Iris pigment epithelial cell (primary cell): ENCODE measurements at regions not wholly inside any gene's neighbourhood (a gene's known extent, or its start where the extent isn't known, plus 50 kb on each side); places are given as distances from the start of the nearest gene placed in this dataset.
A peak's percentile ranks its signal among the peaks of the same experiment; 100 is the strongest.

Experiments
- DNase-seq: peaks from one replicate; pipeline ENCODE4 v3.0.0-alpha.2; 2011; ENCODE audit warnings: low read depth

- DNase-seq: no peak
These were observed 1144.4 kb downstream of the NLGN4X start for GRCh38 chrX:5084279-5084678.

- DNase-seq: no peak
These were observed 1146.0 kb downstream of the NLGN4X start for GRCh38 chrX:5082705-5083104.

GRCh38 chrX:5080791-5081190 is 1147.9 kb downstream of the NLGN4X start:
- no peak for DNase-seq

- DNase-seq: no peak
These were observed 1160.1 kb downstream of the NLGN4X start for GRCh38 chrX:5068550-5068949.

GRCh38 chrX:5057786-5058185 is 1170.9 kb downstream of the NLGN4X start:
- no peak for DNase-seq

- DNase-seq: no peak
These were observed 1173.8 kb downstream of the NLGN4X start for GRCh38 chrX:5054852-5055251.

GRCh38 chrX:5051831-5052491 is 1176.7 kb downstream of the NLGN4X start:
- peak; percentile 62 for DNase-seq

GRCh38 chrX:5042563-5042962 is 1186.1 kb downstream of the NLGN4X start:
- DNase-seq: no peak

- DNase-seq: no peak
These were observed 1196.9 kb downstream of the NLGN4X start for GRCh38 chrX:5031792-5032191.

GRCh38 chrX:5015451-5015850 is 1213.2 kb downstream of the NLGN4X start:
- no peak for DNase-seq

GRCh38 chrX:4994855-4995254 is 1233.8 kb downstream of the NLGN4X start:
- no peak for DNase-seq

- DNase-seq: no peak
These were observed 1250.1 kb downstream of the NLGN4X start for GRCh38 chrX:4978613-4979012.

GRCh38 chrX:4971646-4972045 is 1257.0 kb downstream of the NLGN4X start:
- DNase-seq: no peak

- no peak for DNase-seq
These were observed 1250.7 kb upstream of the PRKX start for GRCh38 chrX:4964112-4964511.

- DNase-seq: no peak
These were observed 1250.0 kb upstream of the PRKX start for GRCh38 chrX:4963432-4963831.

GRCh38 chrX:4944767-4945166 is 1231.3 kb upstream of the PRKX start:
- DNase-seq: no peak

GRCh38 chrX:4936315-4936714 is 1222.9 kb upstream of the PRKX start:
- DNase-seq: no peak

- DNase-seq: no peak
These were observed 1222.4 kb upstream of the PRKX start for GRCh38 chrX:4935846-4936245.

- no peak for DNase-seq
These were observed 1222.0 kb upstream of the PRKX start for GRCh38 chrX:4935401-4935800.

- peak; percentile 1 for DNase-seq
These were observed 1219.3 kb upstream of the PRKX start for GRCh38 chrX:4932790-4933189.

- no peak for DNase-seq
These were observed 1217.0 kb upstream of the PRKX start for GRCh38 chrX:4930426-4930825.

GRCh38 chrX:4925911-4926310 is 1212.5 kb upstream of the PRKX start:
- peak; percentile 0 for DNase-seq

GRCh38 chrX:4909348-4909747 is 1195.9 kb upstream of the PRKX start:
- no peak for DNase-seq

GRCh38 chrX:4905576-4905975 is 1192.1 kb upstream of the PRKX start:
- no peak for DNase-seq

GRCh38 chrX:4881277-4881676 is 1167.8 kb upstream of the PRKX start:
- no peak for DNase-seq
